OCI-LY3 (cell line): ENCODE measurements at regions not wholly inside any gene's neighbourhood (a gene's known extent, or its start where the extent isn't known, plus 50 kb on each side); places are given as distances from the start of the nearest gene placed in this dataset.
"Not testable (repeated sequence)": the region's sequence is repeated elsewhere in the genome, so short reads cannot be mapped to it uniquely, and the experiment has no call there.

ENCODE experiments used
- H2AFZ ChIP-seq: fragments of 200-600, 300-600 bp; shearing (Covaris generic); 2 replicates; pipeline ENCODE4 v1.6.0; 2014; ENCODE audit warnings: antibody characterized with exemption, low read depth, low read length
- H3K27ac ChIP-seq: fragments of 200-600, 300-600 bp; sonication (generic); 2 replicates; pipeline ENCODE4 v1.5.1; 2014; ENCODE audit warnings: mild to moderate bottlenecking, low read length, moderate library complexity, mixed read lengths
- H3K27me3 ChIP-seq: fragments of 200-600, 300-600 bp; sonication (generic); 2 replicates; pipeline ENCODE4 v1.6.1; 2014; ENCODE audit warnings: low read depth, low read length, mixed read lengths
- H3K36me3 ChIP-seq: fragments of 200-600, 300-600 bp; sonication (generic); replicated peaks from 2 replicates; pipeline ENCODE3; 2014; ENCODE audit warnings: low read depth, low read length, mixed read lengths
- H3K4me1 ChIP-seq: fragments of 300-600, 200-600 bp; sonication (generic); 2 replicates; pipeline ENCODE4 v1.6.1; 2014; ENCODE audit warnings: low read length, mixed read lengths
- H3K4me2 ChIP-seq: fragments of 200-600, 300-600 bp; sonication (generic); 2 replicates; pipeline ENCODE4 v1.6.1; 2014; ENCODE audit warnings: low read length, mixed read lengths
- H3K4me3 ChIP-seq: fragments of 300-600, 200-600 bp; sonication (generic); 2 replicates; pipeline ENCODE4 v1.5.1; 2014; ENCODE audit warnings: antibody characterized with exemption, mild to moderate bottlenecking, low read length, moderate library complexity
- H3K79me2 ChIP-seq: fragments of 300-600, 200-600 bp; shearing (Covaris generic); 2 replicates; pipeline ENCODE4 v1.6.1; 2014; ENCODE audit warnings: mild to moderate bottlenecking, low read length, mixed read lengths
- H3K9ac ChIP-seq: fragments of 300-600, 200-600 bp; shearing (Covaris generic); 2 replicates; pipeline ENCODE4 v1.6.0; 2014; ENCODE audit warnings: mild to moderate bottlenecking, low read length, moderate library complexity
- H3K9me3 ChIP-seq: fragments of 200-600, 300-600 bp; shearing (Covaris generic); 2 replicates; pipeline ENCODE4 v1.6.1; 2014; ENCODE audit warnings: low read length, mixed read lengths; ENCODE audit not compliant: insufficient read depth
- H4K20me1 ChIP-seq: fragments of 200-600, 300-600 bp; sonication (generic); 2 replicates; pipeline ENCODE4 v1.6.1; 2016; ENCODE audit warnings: low read length, mixed read lengths; ENCODE audit not compliant: insufficient read depth
- EZH2phosphoT487 ChIP-seq: fragments of 200-600 bp; shearing (Covaris generic); IDR thresholded peaks from 2 replicates; pipeline ENCODE4 v1.6.1; 2018; ENCODE audit warnings: antibody characterized with exemption, mixed run types, low read depth
- TF ChIP-seq, protein P1 (sequence below): fragments of 200-600, 300-600 bp; sonication (generic); IDR thresholded peaks from 2 replicates; pipeline ENCODE4 v1.5.1; 2014; ENCODE audit warnings: antibody characterized with exemption, low read length, low read depth

DNA sequence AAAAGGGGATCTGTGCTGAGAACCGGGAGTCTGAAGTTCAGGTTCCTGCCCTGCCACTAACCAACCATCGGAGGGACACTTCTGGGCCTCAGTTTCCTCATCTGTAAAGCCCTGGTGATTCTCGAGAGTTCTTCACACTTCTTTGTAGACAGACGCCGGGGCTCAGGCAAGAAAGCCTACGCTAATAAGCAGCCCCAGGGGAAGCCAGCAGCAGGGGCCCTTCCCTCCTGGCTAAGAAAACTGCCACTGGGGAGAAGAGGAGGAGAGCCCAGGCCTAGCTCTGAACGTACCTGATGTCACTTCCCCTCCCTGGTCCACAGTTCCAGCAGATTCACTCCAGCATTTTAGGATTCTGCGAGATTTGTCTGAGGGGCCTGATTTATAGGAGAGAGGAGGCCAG is 76.0 kb downstream of the CAMK2N1 start:
- Histone ChIP-seq H4K20me1 (no peaks in the 10 kb centered on the region), H3K36me3 (no peaks in the 10 kb centered on the region), H3K27ac (no peak overlapping the region), H3K27me3 (no peaks in the 10 kb centered on the region), H3K4me3 (no peak overlapping the region), H3K79me2 (no peaks in the 10 kb centered on the region), H3K9ac (no peak overlapping the region), H2AFZ (no peak overlapping the region), H3K4me2 (no peak overlapping the region), H3K4me1 (peaks cover 5% of the 10 kb centered on the region), H3K9me3 (no peaks in the 10 kb centered on the region)
- TF ChIP-seq EZH2phosphoT487, result no peak

DNA sequence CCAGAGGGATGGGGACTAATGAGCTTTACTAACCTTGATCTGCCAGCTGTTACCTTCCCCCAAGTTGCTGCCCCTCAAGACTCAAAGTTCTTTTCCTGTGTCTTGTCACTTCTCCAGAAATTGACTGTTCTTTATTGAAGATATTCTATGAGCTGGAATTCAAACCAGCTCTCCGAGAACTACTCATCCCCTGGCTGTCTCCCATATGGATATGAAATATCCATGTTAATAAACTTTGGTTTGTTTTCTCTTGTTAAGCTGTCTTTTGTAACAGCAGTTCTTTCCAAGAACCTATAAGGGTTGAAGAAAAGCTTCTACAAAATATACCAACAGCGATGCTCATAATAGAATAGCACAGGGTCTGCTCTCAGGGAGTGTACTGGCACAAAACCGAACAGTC is 77.0 kb downstream of the CAMK2N1 start:
- no peaks in the 10 kb centered on the region for H3K9me3 ChIP-seq
- H3K27ac ChIP-seq, result no peak overlapping the region
- peaks cover 10% of the 10 kb centered on the region for H3K4me1 ChIP-seq
- TF ChIP-seq EZH2phosphoT487, result no peak
- TF ChIP-seq, protein P1, sequence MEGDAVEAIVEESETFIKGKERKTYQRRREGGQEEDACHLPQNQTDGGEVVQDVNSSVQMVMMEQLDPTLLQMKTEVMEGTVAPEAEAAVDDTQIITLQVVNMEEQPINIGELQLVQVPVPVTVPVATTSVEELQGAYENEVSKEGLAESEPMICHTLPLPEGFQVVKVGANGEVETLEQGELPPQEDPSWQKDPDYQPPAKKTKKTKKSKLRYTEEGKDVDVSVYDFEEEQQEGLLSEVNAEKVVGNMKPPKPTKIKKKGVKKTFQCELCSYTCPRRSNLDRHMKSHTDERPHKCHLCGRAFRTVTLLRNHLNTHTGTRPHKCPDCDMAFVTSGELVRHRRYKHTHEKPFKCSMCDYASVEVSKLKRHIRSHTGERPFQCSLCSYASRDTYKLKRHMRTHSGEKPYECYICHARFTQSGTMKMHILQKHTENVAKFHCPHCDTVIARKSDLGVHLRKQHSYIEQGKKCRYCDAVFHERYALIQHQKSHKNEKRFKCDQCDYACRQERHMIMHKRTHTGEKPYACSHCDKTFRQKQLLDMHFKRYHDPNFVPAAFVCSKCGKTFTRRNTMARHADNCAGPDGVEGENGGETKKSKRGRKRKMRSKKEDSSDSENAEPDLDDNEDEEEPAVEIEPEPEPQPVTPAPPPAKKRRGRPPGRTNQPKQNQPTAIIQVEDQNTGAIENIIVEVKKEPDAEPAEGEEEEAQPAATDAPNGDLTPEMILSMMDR, result no peak
- H3K36me3 ChIP-seq, result no peaks in the 10 kb centered on the region
- H4K20me1 ChIP-seq, result no peaks in the 10 kb centered on the region
- no peaks in the 10 kb centered on the region for H3K27me3 ChIP-seq
- H3K4me3 ChIP-seq, result no peak overlapping the region
- H2AFZ ChIP-seq, result no peak overlapping the region
- H3K4me2 ChIP-seq, result no peak overlapping the region
- no peaks in the 10 kb centered on the region for H3K79me2 ChIP-seq
- no peak overlapping the region for H3K9ac ChIP-seq

DNA sequence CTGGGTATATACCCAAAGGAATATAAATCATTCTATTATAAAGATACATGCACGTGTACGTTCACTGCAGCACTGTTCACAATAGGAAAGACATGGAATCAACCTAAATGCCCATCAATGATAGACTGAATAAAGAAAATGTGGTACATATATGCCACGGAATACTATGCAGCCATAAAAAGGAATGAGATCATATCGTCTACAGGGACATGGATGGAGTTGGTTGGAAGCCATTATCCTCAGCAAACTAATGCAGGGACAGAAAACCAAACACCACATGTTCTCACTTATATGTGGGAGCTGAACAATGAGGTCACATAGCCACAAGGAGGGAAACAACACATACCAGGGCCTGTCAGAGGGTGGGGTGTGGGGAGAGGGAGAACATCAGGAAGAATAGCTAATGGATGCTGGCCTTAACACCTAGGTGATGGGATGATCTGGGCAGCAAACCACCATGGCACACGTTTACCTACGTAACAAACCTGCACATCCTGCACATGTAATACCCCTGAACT is 77.8 kb downstream of the CAMK2N1 start:
- H3K79me2 ChIP-seq, H3K4me3 ChIP-seq, H3K36me3 ChIP-seq, H4K20me1 ChIP-seq, H3K9me3 ChIP-seq, H2AFZ ChIP-seq, H3K27ac ChIP-seq, H3K27me3 ChIP-seq, H3K9ac ChIP-seq, H3K4me2 ChIP-seq: not testable (repeated sequence)
- H3K4me1 ChIP-seq, result peaks cover 15% of the 10 kb centered on the region

DNA sequence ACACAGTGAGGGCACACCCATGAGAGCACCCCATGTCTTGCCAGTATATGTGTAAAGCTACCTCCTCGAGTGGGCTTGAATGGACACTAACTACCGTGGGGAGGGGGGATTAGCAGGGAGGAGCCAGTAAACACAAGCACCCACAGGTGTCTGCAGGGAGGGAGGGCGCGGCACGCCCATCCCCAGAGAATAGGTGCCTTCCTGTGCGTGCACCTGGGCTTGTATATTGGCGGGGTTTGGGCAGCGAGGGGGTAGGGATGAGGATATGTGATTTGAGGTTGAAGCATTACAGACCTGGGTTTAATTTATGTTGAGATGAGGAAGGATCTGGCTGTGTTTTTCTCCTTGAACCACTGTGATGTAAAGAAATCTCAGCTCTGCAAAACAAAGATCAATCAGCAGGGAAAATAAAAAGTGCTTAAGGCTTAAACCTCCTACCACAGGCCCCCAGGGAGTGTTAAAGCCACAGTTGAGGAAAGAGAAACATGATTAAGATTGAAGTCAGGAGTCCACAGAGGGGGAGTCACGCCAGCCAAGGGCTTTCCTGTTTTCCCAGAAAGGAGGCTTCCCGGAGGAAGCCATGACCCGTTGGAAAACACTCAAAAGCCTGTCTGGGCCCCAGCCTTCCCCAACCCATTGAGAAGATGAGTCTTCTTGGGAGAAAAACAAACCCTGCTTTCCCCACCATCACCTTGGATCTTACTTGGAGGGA is 80.0 kb downstream of the CAMK2N1 start:
- Histone ChIP-seq H3K4me3 (no peak overlapping the region), H3K27me3 (no peaks in the 10 kb centered on the region), H3K9ac (no peak overlapping the region), H3K4me2 (no peak overlapping the region), H3K9me3 (no peaks in the 10 kb centered on the region), H2AFZ (no peak overlapping the region), H3K36me3 (no peaks in the 10 kb centered on the region), H3K4me1 (peaks cover 15% of the 10 kb centered on the region), H3K27ac (no peak overlapping the region), H4K20me1 (no peaks in the 10 kb centered on the region), H3K79me2 (no peaks in the 10 kb centered on the region)
- TF ChIP-seq, protein P1, result no peak
- TF ChIP-seq EZH2phosphoT487, result no peak

DNA sequence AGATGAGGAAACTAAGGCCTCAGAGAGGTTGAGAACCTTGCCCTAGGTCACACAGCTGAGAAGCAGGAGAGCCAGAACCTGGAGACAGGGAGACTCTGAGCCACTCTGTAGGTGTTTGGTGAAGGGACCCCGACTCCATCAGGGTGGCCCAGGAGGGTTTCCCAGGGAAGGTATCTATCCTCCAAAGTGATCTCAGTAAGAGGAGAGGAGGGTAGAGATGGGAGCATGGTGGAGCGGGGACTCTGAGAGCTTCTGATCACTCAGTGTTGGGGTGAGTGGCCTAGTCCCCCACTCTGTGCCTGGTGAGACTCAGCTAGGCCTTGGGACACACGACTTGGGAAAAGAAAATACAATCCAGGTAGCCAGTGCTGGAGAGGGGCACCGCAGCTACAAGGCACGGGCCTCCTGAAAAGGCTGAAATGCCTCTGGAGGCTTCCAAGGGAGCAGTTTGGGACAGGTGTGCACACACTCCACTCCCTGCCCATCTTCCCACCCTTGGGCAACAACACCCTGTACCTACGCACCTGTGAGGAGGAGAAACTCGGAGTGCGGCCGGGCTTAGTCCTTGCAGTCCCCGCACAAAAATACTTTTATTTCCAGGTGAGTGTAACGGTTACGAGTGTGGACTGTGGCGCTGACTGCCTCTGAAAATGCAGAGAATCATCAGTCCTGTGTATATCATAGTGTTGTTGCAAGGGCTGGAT is 80.8 kb downstream of the CAMK2N1 start:
- Histone ChIP-seq H3K36me3 (no peaks in the 10 kb centered on the region), H3K4me2 (peak overlapping the region; percentile 67), H3K27me3 (no peaks in the 10 kb centered on the region), H3K4me3 (peak overlapping the region; percentile 56; the same call in 1 of the 2 replicates), H3K9ac (no peak overlapping the region), H3K79me2 (no peaks in the 10 kb centered on the region), H4K20me1 (no peaks in the 10 kb centered on the region), H2AFZ (no peak overlapping the region), H3K9me3 (no peaks in the 10 kb centered on the region), H3K27ac (no peak overlapping the region), H3K4me1 (peaks cover 15% of the 10 kb centered on the region)
- TF ChIP-seq, protein P1, result no peak
- TF ChIP-seq EZH2phosphoT487, result no peak
